ENCODE measurements at regions not wholly inside any gene's neighbourhood (a gene's known extent, or its start where the extent isn't known, plus 50 kb on each side); places are given as distances from the start of the nearest gene placed in this dataset.

- ChIA-PET POLR2A (no interaction called here), CTCF (no interaction called here)
- H3K27ac ChIP-seq (ENCODE audit: extremely low read depth, low read depth, low read length), result no peak overlapping the region
- H3K36me3 ChIP-seq (ENCODE audit: control insufficient read depth in 2 of 2, insufficient read depth in 1 of 2, low read length in 2 of 2), result no peaks in the 10 kb centered on the region
- H3K9me3 ChIP-seq (ENCODE audit: control insufficient read depth, insufficient read depth, low read depth, low read length), result no peaks in the 10 kb centered on the region
- no peak overlapping the region for H3K4me3 ChIP-seq (ENCODE audit: low read depth, low read length)
- TF ChIP-seq ZNF792 (tag by site-specific recombination; IDR thresholded peaks at IDR 0.05) (no peak), GFI1B (tag by site-specific recombination; IDR thresholded peaks at IDR 0.05) (no peak), ZBTB48 (tag by site-specific recombination; IDR thresholded peaks at IDR 0.05) (no peak), ZNF776 (tag by site-specific recombination; IDR thresholded peaks at IDR 0.05; ENCODE audit: borderline replicate concordance) (no peak), ZNF658 (tag by site-specific recombination; IDR thresholded peaks at IDR 0.05) (no peak), ZNF132 (tag by site-specific recombination; IDR thresholded peaks at IDR 0.05; ENCODE audit: borderline replicate concordance) (no peak), ZNF513 (tag by site-specific recombination; IDR thresholded peaks at IDR 0.05) (no peak), ZNF211 (tag by site-specific recombination; IDR thresholded peaks at IDR 0.05; ENCODE audit: low read depth) (no peak), ZNF791 (tag by site-specific recombination; IDR thresholded peaks at IDR 0.05) (no peak), ZSCAN5A (tag by site-specific recombination; IDR thresholded peaks at IDR 0.05) (no peak), ZNF664 (tag by site-specific recombination; IDR thresholded peaks at IDR 0.05) (no peak)
- H3K4me1 ChIP-seq (ENCODE audit: control insufficient read depth, insufficient read depth, low read length), result no peaks in the 10 kb centered on the region
Observed at GRCh38 chr12:83805873-83806272, 1106.7 kb downstream of the SLC6A15 start.

GRCh38 chr12:83805156-83805772, 1107.3 kb downstream of the SLC6A15 start:
- Histone ChIP-seq H3K4me1 (ENCODE audit: control insufficient read depth, insufficient read depth, low read length) (no peaks in the 10 kb centered on the region), H3K36me3 (ENCODE audit: control insufficient read depth in 2 of 2, insufficient read depth in 1 of 2, low read length in 2 of 2) (no peaks in the 10 kb centered on the region), H3K27ac (ENCODE audit: extremely low read depth, low read depth, low read length) (no peak overlapping the region), H3K4me3 (ENCODE audit: low read depth, low read length) (no peak overlapping the region), H3K9me3 (ENCODE audit: control insufficient read depth, insufficient read depth, low read depth, low read length) (no peaks in the 10 kb centered on the region)
- CTCF ChIA-PET, result no interaction called here
- POLR2A ChIA-PET, result interaction anchor here (0.6 kb wide), 1 partner anchor 12 kb away, joined by 3 read pairs; no protein-coding TSS in a partner anchor
- TF ChIP-seq ZNF335 (tag by site-specific recombination; conservative IDR thresholded peaks at IDR 0.05) (no peak), MZF1 (tag by site-specific recombination; IDR thresholded peaks at IDR 0.05; ENCODE audit: borderline replicate concordance) (no peak), KLF8 (tag by site-specific recombination; IDR thresholded peaks at IDR 0.05) (no peak), KLF7 (tag by site-specific recombination; IDR thresholded peaks at IDR 0.05; ENCODE audit: borderline replicate concordance) (no peak), ZNF19 (tag by site-specific recombination; IDR thresholded peaks at IDR 0.05; ENCODE audit: low read depth) (no peak), ZBTB20 (tag by site-specific recombination; IDR thresholded peaks at IDR 0.05) (no peak), ZNF560 (tag by site-specific recombination; IDR thresholded peaks at IDR 0.05; ENCODE audit: borderline replicate concordance) (no peak), ZBTB26 (tag by site-specific recombination; optimal IDR thresholded peaks at IDR 0.05) (no peak), ZNF585B (tag by site-specific recombination; IDR thresholded peaks at IDR 0.05) (no peak), ZSCAN4 (tag by site-specific recombination; IDR thresholded peaks at IDR 0.05) (no peak), ZBTB8A (tag by site-specific recombination; IDR thresholded peaks at IDR 0.05) (no peak)
